HG02798 (cell line): ENCODE measurements at regions not wholly inside any gene's neighbourhood (a gene's known extent, or its start where the extent isn't known, plus 50 kb on each side); places are given as distances from the start of the nearest gene placed in this dataset.
A peak's percentile ranks its signal among the peaks of the same experiment; 100 is the strongest.
"Not testable (repeated sequence)": the region's sequence is repeated elsewhere in the genome, so short reads cannot be mapped to it uniquely, and the experiment has no call there.

Experiments
- ATAC-seq: cut with Tn5 transposase; IDR thresholded peaks from one replicate; pipeline ENCODE4 v1.9.1; 2021; ENCODE audit warnings: mild to moderate bottlenecking; ENCODE audit not compliant: unreplicated experiment, poor library complexity

DNA sequence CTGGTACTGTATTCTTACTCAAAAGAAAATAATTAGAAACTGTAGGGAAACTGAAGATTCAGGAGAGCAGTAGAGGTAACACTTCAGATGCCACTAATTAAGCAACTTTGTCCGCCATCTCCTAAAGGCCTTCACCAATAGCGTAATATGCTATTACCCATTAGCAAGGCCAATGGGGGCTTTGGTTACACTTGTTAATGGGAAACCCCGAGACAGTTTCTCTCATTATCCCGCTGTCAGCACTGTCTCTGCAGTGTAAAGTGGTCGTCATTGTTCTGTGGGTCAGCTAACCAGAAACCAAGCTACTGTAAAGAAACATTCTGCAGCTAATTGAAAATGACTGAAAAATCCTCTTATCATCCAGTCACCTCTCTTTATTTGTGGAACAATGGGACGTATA is 468.0 kb upstream of the POU3F2 start:
- ATAC-seq, result no peak

DNA sequence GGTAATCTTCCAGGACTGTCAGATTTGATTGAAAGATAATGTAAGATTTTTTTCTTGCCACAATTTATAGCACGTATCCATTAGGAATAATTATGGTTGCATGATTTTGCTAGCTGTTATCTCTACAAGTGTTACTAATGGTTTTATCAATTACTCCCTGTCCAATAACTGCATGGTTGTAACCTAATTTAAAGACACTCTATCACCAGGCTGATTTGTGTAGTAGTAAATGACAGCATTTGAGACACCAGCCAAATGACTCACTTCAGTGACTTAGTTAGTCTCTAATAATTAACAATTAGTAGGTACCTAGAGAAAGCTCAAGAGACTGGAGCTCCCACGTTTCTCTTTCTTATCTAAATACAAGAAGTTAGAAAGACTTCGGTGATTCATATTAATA is 453.8 kb upstream of the POU3F2 start:
- ATAC-seq, result no peak

- ATAC-seq, result no peak
Measured at GRCh38 chr6:98382246-98382645, 452.1 kb upstream of the POU3F2 start.

DNA sequence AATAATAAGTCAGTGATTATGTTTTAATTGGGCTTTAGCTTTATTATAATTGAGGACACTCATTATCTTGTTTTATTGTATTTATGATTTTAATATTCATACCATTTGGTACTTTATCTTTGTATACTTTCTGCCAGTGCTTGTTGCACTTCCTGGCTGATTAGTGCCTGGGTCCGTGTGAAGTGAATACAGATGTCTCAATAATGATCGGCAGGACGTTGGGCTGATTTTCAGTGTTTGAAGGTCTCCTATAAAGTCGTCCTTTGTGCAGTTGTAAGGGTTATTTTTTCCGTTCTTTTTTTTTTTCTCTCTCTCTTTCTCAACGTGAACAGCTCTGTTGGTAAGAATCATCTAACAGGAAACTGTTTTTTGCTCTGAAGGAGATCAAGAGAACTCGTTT is 450.0 kb upstream of the POU3F2 start:
- no peak for ATAC-seq

DNA sequence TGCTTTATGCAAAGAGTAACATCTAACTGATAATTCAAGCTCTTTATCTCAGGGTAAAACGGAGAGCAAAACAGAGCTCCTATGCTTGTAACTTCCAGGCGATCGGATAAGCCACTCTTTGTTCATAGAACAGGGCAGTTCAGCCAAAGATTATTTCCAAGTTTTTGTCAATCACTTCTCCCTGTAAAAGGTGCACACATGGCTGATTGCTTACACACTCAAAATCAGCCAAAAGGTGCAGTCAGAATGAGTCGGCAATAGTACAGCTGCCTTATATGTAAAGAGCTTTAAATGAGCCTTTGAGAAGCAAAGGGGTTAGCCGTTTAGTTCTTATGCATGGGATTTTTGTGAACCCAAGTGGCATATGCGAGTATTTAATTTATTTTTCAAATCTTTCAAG is 449.6 kb upstream of the POU3F2 start:
- no peak for ATAC-seq

DNA sequence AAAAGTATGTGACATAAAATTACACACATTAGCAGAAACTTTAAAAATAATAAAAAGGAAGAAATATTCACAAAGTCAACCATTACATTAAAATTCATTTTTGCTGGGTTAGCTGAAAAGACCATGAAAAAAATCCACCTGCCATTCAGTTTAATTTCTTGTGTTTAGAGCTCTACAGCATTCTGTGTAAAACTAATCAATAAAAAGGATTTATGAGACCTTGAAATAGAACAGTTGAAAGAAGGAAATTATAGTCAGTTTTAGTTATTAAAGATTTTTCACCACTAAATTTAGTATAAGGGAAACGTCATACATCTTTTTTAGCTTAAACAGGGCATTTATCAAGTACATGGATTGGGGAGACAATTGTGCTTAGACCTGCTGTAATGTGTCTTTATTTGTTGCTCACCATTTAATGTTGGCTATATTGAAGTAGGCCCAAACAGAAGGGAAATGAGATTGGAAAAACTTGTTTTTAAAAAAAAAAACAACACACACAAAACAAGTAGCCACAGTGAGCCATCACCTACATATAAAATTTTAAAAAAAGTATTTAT is 438.7 kb upstream of the POU3F2 start:
- no peak for ATAC-seq

DNA sequence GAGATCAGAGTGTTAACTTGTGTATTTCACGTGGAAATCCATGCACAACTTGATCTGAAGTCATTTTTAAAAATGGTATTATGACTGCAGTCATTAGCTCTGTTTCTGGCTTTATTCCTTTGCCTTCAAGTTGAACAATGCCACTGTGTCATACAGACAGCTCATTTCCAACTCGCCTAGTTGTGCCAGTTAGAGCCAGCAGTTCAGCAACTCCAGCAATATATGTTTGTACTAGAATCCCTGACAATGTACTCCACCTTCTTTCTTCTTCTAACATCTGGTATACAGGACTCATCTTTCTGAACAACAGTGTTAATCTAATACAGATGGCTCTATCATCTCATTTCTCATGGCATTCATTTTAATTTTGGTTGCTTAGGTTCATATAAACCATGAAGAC is 418.3 kb upstream of the POU3F2 start:
- ATAC-seq, result no peak

GRCh38 chr6:98416497-98417158 is 417.7 kb upstream of the POU3F2 start:
- not testable (repeated sequence) for ATAC-seq

GRCh38 chr6:98433325-98434056 is 400.9 kb upstream of the POU3F2 start:
- ATAC-seq, result peak; percentile 77

GRCh38 chr6:98443633-98444032 is 390.7 kb upstream of the POU3F2 start:
- no peak for ATAC-seq

DNA sequence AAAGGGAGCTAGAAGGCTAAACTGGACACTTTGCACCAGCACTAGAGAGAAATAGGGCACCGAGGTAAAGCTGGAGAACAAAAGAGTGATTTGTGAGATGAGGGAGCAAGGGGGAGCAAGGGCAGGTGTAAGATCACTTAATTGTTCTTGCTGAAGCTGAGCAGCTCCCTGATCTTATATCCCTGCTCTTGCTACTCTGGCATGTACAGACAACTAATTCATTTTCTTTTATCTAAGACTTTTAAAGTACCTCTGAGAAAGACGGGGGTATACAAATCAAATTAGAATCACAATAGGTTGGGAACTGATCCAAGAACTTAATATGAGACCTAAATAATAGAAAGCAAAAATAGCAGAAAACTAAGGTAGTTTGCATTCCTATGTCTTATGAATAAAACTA is 381.7 kb upstream of the POU3F2 start:
- ATAC-seq, result no peak

DNA sequence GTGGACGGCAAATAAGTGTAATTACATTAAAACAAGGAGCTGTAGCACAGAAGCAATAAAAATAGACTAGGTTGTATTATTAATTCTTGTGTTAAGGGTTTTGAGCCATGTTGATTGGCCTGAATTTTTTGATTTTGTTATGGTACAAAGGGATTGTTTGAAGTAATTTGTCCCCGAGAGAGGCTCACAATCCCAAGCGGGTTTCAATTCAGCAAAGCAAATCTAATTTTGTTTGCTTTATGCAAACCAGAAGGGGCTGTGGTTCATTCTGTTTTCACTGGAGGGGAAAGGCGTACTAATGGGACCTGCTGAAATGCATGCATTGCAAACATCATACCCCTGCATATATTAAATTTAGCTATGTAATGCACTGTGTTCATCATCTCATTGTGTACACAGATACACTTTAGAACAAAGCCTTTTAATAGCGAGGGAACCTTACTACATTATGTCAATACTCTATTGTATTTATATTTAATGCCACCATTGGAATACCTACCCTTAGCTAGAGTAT is 379.5 kb upstream of the POU3F2 start:
- no peak for ATAC-seq

DNA sequence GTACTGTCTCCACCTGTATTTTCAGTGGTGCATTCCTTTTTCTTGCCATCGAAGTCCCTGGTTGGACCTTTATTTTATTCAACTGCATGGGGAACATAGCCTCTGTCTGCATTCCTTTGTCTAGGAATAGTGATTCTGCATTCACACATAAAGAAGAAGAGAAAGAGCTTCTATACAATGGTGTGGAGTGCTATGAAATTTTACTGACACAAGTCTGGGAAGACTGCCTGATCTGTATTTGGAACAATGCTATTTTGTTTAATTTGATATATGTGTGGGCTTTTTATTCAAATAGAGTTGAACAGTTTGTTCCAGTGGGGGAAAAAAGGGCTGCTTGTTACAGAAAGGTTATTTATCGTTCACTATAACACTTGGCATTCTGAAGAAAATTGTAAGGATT is 375.7 kb upstream of the POU3F2 start:
- ATAC-seq, result no peak

DNA sequence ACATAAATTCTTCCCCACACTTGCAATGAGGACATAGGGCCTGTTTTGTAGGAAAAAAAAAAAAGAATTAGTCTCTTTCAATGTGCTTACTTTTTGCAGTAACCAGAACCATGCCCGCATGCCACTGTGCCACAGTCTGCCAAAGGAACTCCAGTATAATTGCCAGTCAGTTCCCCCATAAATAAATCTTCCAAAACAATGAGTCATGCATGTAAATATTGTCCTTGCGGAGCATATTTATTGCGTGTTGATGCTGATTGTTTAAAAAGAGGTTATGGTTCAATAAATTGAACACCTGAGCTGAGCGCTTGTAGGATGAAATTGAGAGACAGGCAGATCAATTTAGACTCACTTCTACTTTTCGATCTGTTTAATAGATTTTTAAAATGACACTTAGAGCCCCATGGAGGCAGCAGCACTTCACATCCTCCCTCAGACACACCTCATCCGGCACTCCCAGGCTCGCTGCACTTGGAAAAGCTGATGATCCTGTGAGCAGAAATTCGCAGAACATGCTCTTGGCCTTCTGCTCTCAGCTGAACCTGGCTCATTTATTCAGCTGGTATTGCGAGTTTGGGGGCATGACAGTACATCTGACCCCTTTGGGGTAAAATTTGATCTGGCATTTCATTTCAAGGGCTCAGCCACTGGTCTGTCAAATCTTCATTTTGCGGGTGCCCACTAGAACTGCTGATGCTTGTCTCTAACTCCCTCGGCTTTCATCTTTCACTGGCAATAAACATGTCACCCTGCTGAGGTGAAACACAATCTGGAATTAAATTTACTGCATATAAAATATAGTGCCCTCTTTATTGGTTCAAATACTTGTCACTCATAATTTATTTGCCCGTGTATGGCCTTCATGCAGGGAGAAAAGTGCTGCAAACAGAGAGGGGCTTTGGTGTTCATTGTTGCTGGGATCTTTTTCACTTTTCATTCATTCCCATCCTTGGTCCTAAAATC is 371.1 kb upstream of the POU3F2 start:
- no peak for ATAC-seq

DNA sequence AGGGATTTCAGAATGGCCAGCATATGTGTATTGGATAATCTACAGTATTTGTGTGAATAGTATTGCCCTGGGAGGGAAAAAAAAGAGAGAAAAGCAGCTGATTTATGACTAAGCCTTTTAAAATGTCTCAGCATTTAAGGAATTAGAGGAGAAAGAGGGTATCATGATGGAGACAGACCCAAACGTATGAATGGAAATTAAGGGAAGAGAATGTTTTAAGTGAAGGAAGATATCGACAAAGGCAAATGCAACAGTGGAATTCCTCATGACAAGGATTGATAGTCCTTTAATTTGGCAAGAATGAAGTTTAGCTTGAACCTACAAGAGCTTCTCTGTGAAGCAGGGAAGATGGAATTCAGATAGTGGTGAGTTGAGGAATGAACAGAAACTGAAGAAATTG is 367.3 kb upstream of the POU3F2 start:
- ATAC-seq, result no peak

- ATAC-seq, result no peak
Measured at GRCh38 chr6:98467902-98468301, 366.5 kb upstream of the POU3F2 start.

DNA sequence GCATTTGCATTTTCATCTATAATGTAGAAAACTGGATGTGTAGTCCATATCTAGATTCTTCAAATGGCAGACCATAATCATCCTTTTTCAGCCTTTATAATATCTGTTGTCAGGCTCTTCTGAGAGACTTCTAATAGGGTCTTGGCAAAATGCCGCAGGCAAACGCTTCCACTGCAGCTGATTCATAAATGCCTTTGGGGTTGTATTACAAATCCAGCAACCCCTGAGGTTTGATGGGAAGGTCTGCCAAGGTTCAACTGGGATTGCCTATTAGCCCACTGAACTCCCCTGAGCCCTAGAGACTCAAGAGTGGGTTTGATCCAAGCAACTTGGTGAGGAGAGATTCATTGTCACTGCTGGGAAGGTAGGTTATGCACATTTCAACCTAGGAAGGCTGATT is 365.2 kb upstream of the POU3F2 start:
- no peak for ATAC-seq

- no peak for ATAC-seq
Measured at GRCh38 chr6:98470821-98471220, 363.6 kb upstream of the POU3F2 start.

DNA sequence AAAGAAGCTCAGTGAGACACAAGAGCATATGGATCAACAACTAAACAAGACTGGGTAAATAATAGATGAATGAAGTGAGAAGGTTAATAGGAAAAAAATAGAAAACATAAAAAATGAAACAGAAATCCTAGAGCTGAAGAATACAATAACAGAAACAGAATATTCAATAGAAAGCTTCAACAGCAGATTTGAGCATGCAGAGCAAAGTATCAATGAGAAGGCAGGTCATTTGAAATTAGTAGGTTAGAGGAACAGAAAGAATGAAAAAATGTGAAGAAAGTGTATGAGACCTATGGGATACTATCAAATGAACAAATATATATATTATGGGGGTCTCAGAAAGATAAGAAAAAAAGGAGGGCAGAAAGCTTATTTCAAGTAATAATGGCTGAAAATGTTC is 362.9 kb upstream of the POU3F2 start:
- ATAC-seq, result no peak

DNA sequence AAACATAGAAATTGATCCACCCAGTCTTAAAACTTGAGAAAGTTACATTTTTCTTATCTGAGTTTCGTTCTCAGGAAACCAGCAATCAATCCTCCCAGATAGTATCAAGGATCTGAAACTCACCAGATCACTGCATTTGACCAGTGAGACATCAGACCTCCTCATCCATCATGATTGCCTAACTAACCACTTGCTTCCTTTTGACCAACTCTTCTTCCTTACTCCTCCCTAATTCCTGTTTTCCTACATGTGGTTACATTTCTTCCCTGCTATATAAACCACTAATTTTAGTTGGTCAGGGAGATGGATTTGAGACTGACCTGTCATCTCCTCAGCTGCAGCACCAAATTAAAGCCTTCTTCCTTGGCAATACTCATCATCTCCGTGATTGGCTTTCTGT is 357.1 kb upstream of the POU3F2 start:
- ATAC-seq, result no peak

DNA sequence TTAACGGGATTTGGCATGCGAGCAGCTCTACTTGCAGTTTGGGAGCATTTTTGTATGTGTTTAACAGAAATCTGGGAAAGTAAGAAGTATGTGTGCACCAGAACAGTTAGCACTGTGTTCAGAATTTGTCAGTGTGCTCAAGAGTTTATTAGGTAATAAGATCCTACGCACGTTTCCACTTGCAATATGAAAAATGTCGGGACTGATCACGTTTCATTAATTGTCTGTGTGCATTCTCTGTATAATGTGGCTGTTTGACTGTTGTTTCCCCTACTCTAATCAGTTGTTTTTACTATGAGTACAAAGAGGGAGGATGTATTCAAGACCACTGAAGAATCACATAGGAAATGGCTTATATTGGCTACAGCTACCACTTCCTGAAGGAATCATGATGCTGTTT is 349.7 kb upstream of the POU3F2 start:
- ATAC-seq, result no peak
